LoVo (cell line): ENCODE measurements at regions not wholly inside any gene's neighbourhood (a gene's known extent, or its start where the extent isn't known, plus 50 kb on each side); places are given as distances from the start of the nearest gene placed in this dataset.

Experiments used
- DNase-seq: peaks from one replicate; pipeline ENCODE4 v3.0.0-alpha.2; 2016; ENCODE audit warnings: low spot score

- no peak for DNase-seq
Observed at GRCh38 chr3:26522919-26523318, 99.7 kb upstream of the LRRC3B start.

GRCh38 chr3:26525013-26525412 is 97.6 kb upstream of the LRRC3B start:
- DNase-seq: no peak

- DNase-seq: no peak
Observed at GRCh38 chr3:26535151-26535550, 87.4 kb upstream of the LRRC3B start.

- DNase-seq: no peak
Observed at GRCh38 chr3:26536955-26537354, 85.6 kb upstream of the LRRC3B start.

- DNase-seq: no peak
Observed at GRCh38 chr3:26550413-26550812, 72.2 kb upstream of the LRRC3B start.

- no peak for DNase-seq
Observed at GRCh38 chr3:26556637-26557036, 65.9 kb upstream of the LRRC3B start.

- no peak for DNase-seq
Observed at GRCh38 chr3:26558257-26558656, 64.3 kb upstream of the LRRC3B start.

GRCh38 chr3:26559227-26559626 is 63.3 kb upstream of the LRRC3B start:
- no peak for DNase-seq

- no peak for DNase-seq
Observed at GRCh38 chr3:26560081-26560480, 62.5 kb upstream of the LRRC3B start.

GRCh38 chr3:26562021-26562768 is 60.4 kb upstream of the LRRC3B start:
- DNase-seq: no peak
